Fibroblast of lung (primary cell): ENCODE measurements at regions not wholly inside any gene's neighbourhood (a gene's known extent, or its start where the extent isn't known, plus 50 kb on each side); places are given as distances from the start of the nearest gene placed in this dataset.

Experiments
- EZH2 ChIP-seq: IDR thresholded peaks from 2 replicates; pipeline ENCODE4 v1.5.1; 2012; ENCODE audit warnings: low read length, control low read depth, mild to moderate bottlenecking; ENCODE audit errors: missing control alignments
- TF ChIP-seq, protein P1 (sequence below), 2 donors: IDR thresholded peaks in 1 of 2; conservative IDR thresholded peaks in 1 of 2; 1 replicate in 1 of 2; 2 replicates in 1 of 2; pipeline ENCODE4 v1.5.1; 2011 to 2012; ENCODE audit warnings: low read length in 2 of 2, control low read depth in 1 of 2, inconsistent platforms in 1 of 2, low read depth in 1 of 2, mild to moderate bottlenecking in 1 of 2

DNA sequence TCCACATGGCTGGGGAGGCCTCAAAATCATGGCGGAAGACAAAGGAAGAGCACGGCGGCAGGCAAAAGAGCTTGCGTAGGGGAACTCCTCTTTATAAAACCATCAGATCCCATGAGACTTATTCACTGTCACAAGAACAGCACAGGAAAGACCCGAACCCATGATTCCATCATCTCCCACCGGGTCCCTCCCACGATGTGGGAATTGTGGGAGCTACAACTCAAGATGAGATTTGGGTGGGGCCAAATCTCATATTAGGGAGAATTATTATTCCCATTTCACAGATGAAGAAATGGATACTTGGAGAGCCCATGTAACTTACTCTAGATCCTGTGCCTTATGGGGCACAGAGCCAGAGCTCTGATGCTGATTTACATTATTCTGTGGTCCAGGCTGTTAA is 322.6 kb downstream of the PCNX1 start:
- no peak for TF ChIP-seq EZH2
- TF ChIP-seq, protein P1, sequence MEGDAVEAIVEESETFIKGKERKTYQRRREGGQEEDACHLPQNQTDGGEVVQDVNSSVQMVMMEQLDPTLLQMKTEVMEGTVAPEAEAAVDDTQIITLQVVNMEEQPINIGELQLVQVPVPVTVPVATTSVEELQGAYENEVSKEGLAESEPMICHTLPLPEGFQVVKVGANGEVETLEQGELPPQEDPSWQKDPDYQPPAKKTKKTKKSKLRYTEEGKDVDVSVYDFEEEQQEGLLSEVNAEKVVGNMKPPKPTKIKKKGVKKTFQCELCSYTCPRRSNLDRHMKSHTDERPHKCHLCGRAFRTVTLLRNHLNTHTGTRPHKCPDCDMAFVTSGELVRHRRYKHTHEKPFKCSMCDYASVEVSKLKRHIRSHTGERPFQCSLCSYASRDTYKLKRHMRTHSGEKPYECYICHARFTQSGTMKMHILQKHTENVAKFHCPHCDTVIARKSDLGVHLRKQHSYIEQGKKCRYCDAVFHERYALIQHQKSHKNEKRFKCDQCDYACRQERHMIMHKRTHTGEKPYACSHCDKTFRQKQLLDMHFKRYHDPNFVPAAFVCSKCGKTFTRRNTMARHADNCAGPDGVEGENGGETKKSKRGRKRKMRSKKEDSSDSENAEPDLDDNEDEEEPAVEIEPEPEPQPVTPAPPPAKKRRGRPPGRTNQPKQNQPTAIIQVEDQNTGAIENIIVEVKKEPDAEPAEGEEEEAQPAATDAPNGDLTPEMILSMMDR (conservative IDR thresholded peaks at IDR 0.05 in 1 of 2, IDR thresholded peaks at IDR 0.05 in 1 of 2; ENCODE audit: low read depth in 1 of 2, low read length in 2 of 2) = no peak
